Ishikawa (cell line): ENCODE measurements at regions not wholly inside any gene's neighbourhood (a gene's known extent, or its start where the extent isn't known, plus 50 kb on each side); places are given as distances from the start of the nearest gene placed in this dataset.

ENCODE experiments used
- CEBPB ChIP-seq: IDR thresholded peaks from 2 replicates; pipeline ENCODE4 v1.6.1; 2012
- CREB1 ChIP-seq: IDR thresholded peaks from 2 replicates; pipeline ENCODE4 v1.6.1; 2012; ENCODE audit warnings: low read depth
- EGR1 ChIP-seq: IDR thresholded peaks from 2 replicates; pipeline ENCODE4 v1.6.1; 2012
- EP300 ChIP-seq: IDR thresholded peaks from 2 replicates; pipeline ENCODE4 v1.6.1; 2012; ENCODE audit warnings: borderline replicate concordance
- FOXM1 ChIP-seq: IDR thresholded peaks from 2 replicates; pipeline ENCODE4 v1.6.1; 2012; ENCODE audit warnings: low read depth, borderline replicate concordance
- MAX ChIP-seq: IDR thresholded peaks from 2 replicates; pipeline ENCODE4 v1.6.1; 2012
- NFIC ChIP-seq: IDR thresholded peaks from 2 replicates; pipeline ENCODE4 v1.6.1; 2012
- RAD21 ChIP-seq: IDR thresholded peaks from 2 replicates; pipeline ENCODE4 v1.6.1; 2012; ENCODE audit warnings: low read depth
- REST ChIP-seq: IDR thresholded peaks from 2 replicates; pipeline ENCODE4 v1.6.1; 2012; ENCODE audit warnings: low read depth, mild to moderate bottlenecking
- TAF1 ChIP-seq: IDR thresholded peaks from 2 replicates; pipeline ENCODE4 v1.6.1; 2012; ENCODE audit warnings: low read depth, mild to moderate bottlenecking
- TCF12 ChIP-seq: IDR thresholded peaks from 2 replicates; pipeline ENCODE4 v1.6.1; 2012; ENCODE audit warnings: low read depth
- TEAD4 ChIP-seq: IDR thresholded peaks from 2 replicates; pipeline ENCODE4 v1.6.1; 2012
- USF1 ChIP-seq: IDR thresholded peaks from 2 replicates; pipeline ENCODE4 v1.6.1; 2012
- YY1 ChIP-seq: IDR thresholded peaks from 2 replicates; pipeline ENCODE4 v1.6.1; 2012; ENCODE audit warnings: low read depth
- ZBTB7A ChIP-seq: IDR thresholded peaks from 2 replicates; pipeline ENCODE4 v1.6.1; 2012; ENCODE audit warnings: low read depth

- TF ChIP-seq EGR1 (no peak), RAD21 (no peak), YY1 (no peak), CEBPB (no peak), ZBTB7A (no peak), CREB1 (no peak)
Observed at GRCh38 chr3:107216711-107217110, 160.5 kb upstream of the CCDC54 start.

GRCh38 chr3:107217172-107217571 is 160.1 kb upstream of the CCDC54 start:
- 0 out of 2 replicates have a peak, but pooled peaks have one; percentile 22 for TF ChIP-seq TCF12
- TF ChIP-seq NFIC, result no peak
- TF ChIP-seq EGR1, result no peak
- peak; percentile 67; the same call in 1 of the 2 replicates for TF ChIP-seq EP300
- no peak for TF ChIP-seq CREB1
- TF ChIP-seq CEBPB, result peak; percentile 80
- TF ChIP-seq TEAD4, result peak; percentile 79
- TF ChIP-seq YY1, result no peak
- peak; percentile 23; the same call in 1 of the 2 replicates for TF ChIP-seq FOXM1
- TF ChIP-seq TAF1, result no peak
- TF ChIP-seq MAX, result no peak
- no peak for TF ChIP-seq USF1

GRCh38 chr3:107218864-107219269 is 158.4 kb upstream of the CCDC54 start:
- TF ChIP-seq TAF1, result no peak
- no peak for TF ChIP-seq CEBPB
- no peak for TF ChIP-seq MAX
- TF ChIP-seq REST, result no peak
- TF ChIP-seq ZBTB7A, result no peak
- TF ChIP-seq USF1, result no peak
- no peak for TF ChIP-seq FOXM1
- TF ChIP-seq EGR1, result no peak
- no peak for TF ChIP-seq NFIC
- no peak for TF ChIP-seq TCF12
- no peak for TF ChIP-seq EP300

- no peak for TF ChIP-seq USF1
- no peak for TF ChIP-seq ZBTB7A
- TF ChIP-seq CREB1, result no peak
- TF ChIP-seq MAX, result no peak
- no peak for TF ChIP-seq TCF12
- no peak for TF ChIP-seq NFIC
- TF ChIP-seq TEAD4, result no peak
- TF ChIP-seq YY1, result no peak
- no peak for TF ChIP-seq TAF1
Observed at GRCh38 chr3:107220538-107220937, 156.7 kb upstream of the CCDC54 start.

- TF ChIP-seq TCF12, result no peak
- no peak for TF ChIP-seq CEBPB
- TF ChIP-seq FOXM1, result no peak
- no peak for TF ChIP-seq CREB1
Observed at GRCh38 chr3:107221856-107222255, 155.4 kb upstream of the CCDC54 start.

- TF ChIP-seq ZBTB7A, result no peak
- no peak for TF ChIP-seq TAF1
- no peak for TF ChIP-seq TCF12
- TF ChIP-seq NFIC, result no peak
- TF ChIP-seq USF1, result no peak
- no peak for TF ChIP-seq EP300
- no peak for TF ChIP-seq FOXM1
Observed at GRCh38 chr3:107222907-107223306, 154.3 kb upstream of the CCDC54 start.

- no peak for TF ChIP-seq TEAD4
- no peak for TF ChIP-seq NFIC
- no peak for TF ChIP-seq YY1
- TF ChIP-seq ZBTB7A, result no peak
- no peak for TF ChIP-seq EGR1
- no peak for TF ChIP-seq USF1
- no peak for TF ChIP-seq MAX
- no peak for TF ChIP-seq REST
- TF ChIP-seq TAF1, result no peak
- TF ChIP-seq RAD21, result no peak
- no peak for TF ChIP-seq CREB1
- no peak for TF ChIP-seq CEBPB
- no peak for TF ChIP-seq EP300
- TF ChIP-seq FOXM1, result no peak
- TF ChIP-seq TCF12, result no peak
Observed at GRCh38 chr3:107224026-107224596, 153.1 kb upstream of the CCDC54 start.
